ENCODE measurements at regions not wholly inside any gene's neighbourhood (a gene's known extent, or its start where the extent isn't known, plus 50 kb on each side); places are given as distances from the start of the nearest gene placed in this dataset.

DNA sequence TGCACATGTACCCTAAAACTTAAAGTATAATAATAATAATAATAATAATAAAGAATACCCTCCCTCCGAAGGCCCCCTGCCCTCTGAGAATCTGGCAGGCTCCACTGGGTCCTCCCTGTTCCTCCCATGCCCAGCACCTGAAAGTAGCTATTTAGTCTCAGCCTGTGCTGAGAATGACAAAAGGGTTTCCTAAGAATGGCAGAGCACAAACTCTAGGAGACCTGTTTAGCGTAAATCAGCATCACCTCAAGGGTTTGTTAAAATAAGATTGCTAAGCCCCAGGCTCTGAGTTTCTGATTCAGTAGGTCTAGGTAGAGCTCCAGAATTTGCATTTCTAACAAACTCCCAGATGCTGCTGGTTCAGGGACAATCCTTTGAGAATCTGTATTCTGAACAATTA, 606.8 kb upstream of the CDH11 start:
- TF ChIP-seq CTCF (IDR thresholded peaks at IDR 0.05; ENCODE audit: insufficient read depth, missing control alignments): no peak
- no peak for FAIRE-seq

DNA sequence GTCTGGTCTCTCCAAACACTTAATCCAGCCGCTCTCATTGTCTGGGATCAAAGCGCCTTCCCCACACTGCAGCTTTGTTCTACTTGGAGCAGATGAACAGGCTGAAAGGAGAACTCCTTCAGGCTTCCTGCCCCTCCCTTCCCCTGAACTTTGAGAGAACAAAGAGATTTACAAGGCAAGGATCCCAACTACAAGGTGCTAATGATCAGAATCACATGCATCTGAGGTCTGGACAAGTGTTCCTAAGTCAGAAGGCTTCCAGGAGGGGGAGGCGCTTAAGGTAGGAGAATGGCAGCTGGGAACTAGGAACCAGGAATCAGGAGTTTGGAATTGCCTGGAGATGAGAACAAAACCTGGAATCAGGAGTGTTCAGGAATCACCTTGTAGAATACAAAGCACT, 606.3 kb upstream of the CDH11 start:
- no peak for TF ChIP-seq CTCF (IDR thresholded peaks at IDR 0.05; ENCODE audit: insufficient read depth, missing control alignments)
- FAIRE-seq (no peak), DNase-seq (ENCODE audit: insufficient read length, low spot score) (no peak)

More for the DNA sequence above, 606.8 kb upstream of the CDH11 start:
- no peak for DNase-seq (ENCODE audit: insufficient read length, low spot score)

DNA sequence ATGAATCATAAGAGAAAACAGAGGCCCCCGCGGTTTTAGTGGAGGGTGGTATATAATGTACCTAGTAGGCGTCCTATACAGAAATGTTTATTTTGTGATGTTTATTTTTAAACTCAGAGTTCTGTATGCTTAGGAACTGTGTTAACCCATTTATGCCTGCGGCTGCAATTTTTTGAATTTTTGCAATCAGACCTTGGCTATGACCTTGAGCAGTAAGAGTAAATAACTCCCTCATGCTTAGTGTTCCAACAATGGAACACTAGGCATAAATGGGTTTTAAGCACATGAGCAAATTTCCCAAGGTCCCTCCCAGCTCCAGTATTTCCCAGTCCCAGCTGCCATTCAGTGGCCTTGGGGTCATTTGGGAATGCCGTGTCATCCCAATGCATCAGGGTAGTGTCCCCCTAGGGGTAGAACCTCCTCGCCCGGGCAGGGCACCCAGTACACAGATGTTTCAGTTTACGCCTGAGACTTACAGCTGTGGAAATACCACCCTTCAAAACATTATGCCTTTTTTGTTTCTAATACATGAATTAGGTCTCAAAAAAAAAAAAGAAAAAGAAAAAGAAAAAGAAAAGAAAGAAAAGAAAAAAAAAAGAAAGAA, 605.8 kb upstream of the CDH11 start:
- DNase-seq (ENCODE audit: insufficient read length, low spot score): no peak
- no peak for FAIRE-seq
- no peak for TF ChIP-seq CTCF (IDR thresholded peaks at IDR 0.05; ENCODE audit: insufficient read depth, missing control alignments)

DNA sequence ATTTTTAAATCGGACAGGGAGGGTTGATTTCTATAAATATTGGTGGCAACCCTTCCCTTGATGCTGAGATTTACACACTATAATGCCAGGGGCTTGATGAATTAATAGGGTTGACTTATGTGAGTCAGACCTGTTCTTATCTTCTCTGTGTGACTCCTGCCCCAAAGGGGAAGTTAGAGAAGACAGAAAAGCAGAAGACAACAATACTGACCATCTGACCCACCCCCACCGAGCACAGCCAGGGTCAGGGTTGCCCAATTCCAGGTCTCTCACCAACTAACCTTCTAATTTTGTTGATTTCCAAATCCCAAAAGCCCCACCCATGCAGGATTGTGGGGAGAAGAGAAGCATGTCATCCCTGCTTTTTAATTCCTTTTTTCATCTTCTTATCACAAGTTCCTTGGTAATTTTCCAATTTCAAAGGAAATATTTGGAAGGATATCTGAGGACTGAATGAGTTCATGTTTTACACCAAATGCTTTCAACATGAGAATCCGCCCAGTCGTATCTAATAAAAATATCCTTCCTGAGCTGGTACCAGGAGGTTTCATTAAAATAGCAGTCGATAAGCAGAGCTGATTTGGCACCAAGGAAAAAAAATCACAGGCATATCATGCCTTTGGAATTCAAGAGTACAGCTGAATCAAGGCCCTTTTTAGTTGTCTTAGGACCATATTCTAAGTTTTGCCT, 603.4 kb upstream of the CDH11 start:
- DNase-seq (ENCODE audit: insufficient read length, low spot score): no peak
- FAIRE-seq: no peak
- no peak for TF ChIP-seq CTCF (IDR thresholded peaks at IDR 0.05; ENCODE audit: insufficient read depth, missing control alignments)

DNA sequence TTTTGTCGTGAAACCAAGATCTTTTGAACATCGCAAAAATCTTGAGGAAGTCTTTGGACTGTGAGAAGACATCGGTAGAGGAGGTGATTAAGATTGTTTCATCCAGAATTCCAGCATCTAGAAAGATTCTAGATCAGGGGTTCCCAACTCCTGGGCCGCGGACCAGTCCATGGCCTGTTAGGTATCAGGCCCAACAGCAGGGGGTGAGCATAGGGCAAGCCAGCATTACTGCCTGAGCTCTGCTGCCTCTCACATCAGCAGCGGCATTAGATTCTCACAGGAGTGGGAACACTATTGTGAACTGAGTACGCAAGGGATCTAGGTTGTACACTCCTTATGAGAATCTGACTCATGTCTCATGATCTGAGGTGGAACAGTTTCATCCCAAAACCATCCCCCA, 600.6 kb upstream of the CDH11 start:
- FAIRE-seq: no peak
- TF ChIP-seq CTCF (IDR thresholded peaks at IDR 0.05; ENCODE audit: insufficient read depth, missing control alignments): no peak
- no peak for DNase-seq (ENCODE audit: insufficient read length, low spot score)

DNA sequence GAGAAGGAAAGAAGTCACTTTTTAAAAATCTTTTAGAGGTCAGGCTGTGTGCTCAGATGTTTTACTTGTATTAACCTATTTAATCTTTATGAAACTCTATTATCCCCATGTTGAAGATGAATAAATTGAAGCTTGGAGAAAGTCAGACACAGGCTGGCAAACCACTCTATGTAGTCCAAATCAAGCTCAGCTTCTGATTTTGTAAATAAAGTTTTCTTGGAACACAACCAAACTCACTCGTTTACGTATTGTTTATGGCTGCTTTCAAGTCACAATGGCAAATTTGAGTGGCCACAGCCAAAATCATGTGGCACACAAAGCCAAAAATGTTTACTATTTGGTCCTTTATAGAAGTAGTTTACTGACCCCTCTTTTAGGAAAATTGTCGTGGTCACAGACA, 596.0 kb upstream of the CDH11 start:
- DNase-seq (ENCODE audit: insufficient read length, low spot score) (no peak), FAIRE-seq (no peak)
- TF ChIP-seq CTCF (IDR thresholded peaks at IDR 0.05; ENCODE audit: insufficient read depth, missing control alignments): no peak

All from D721Med (cell line).